ENCODE measurements at regions not wholly inside any gene's neighbourhood (a gene's known extent, or its start where the extent isn't known, plus 50 kb on each side); places are given as distances from the start of the nearest gene placed in this dataset.

DNA sequence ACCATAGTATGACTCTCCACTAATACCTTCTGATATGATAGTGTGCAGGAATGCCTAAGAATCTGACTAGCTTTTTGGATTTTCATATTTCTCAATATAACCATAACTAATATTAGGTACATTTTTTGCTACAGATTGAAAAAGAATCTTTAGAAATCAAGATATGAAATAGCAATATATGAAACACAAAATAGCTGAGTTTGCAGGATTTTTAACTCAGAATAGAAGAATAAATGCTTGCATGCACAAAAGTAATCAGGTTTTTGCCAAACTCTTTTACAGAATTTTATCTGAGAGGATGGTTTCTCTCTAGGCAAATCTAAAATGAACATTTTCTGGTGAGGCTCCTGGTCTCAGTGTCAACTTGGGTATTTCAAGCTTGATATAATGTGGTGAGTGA, 402.6 kb downstream of the TMEM232 start:
- no peak for TF ChIP-seq EZH2 (IDR thresholded peaks at IDR 0.05)
- TF ChIP-seq, protein P1, sequence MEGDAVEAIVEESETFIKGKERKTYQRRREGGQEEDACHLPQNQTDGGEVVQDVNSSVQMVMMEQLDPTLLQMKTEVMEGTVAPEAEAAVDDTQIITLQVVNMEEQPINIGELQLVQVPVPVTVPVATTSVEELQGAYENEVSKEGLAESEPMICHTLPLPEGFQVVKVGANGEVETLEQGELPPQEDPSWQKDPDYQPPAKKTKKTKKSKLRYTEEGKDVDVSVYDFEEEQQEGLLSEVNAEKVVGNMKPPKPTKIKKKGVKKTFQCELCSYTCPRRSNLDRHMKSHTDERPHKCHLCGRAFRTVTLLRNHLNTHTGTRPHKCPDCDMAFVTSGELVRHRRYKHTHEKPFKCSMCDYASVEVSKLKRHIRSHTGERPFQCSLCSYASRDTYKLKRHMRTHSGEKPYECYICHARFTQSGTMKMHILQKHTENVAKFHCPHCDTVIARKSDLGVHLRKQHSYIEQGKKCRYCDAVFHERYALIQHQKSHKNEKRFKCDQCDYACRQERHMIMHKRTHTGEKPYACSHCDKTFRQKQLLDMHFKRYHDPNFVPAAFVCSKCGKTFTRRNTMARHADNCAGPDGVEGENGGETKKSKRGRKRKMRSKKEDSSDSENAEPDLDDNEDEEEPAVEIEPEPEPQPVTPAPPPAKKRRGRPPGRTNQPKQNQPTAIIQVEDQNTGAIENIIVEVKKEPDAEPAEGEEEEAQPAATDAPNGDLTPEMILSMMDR (IDR thresholded peaks at IDR 0.05), result no peak
- no peak for TF ChIP-seq EZH2phosphoT487 (IDR thresholded peaks at IDR 0.05)
- no peak for DNase-seq (ENCODE audit: low spot score)
- no peaks in the 10 kb centered on the region for H3K4me1 ChIP-seq
- H3K4me2 ChIP-seq, result no peak overlapping the region
- H3K27me3 ChIP-seq, result no peaks in the 10 kb centered on the region
- H3K36me3 ChIP-seq, result no peaks in the 10 kb centered on the region
- Mint-ChIP-seq H3K27me3 (ENCODE audit: insufficient read depth, low read depth) (peaks cover 2% of the 10 kb centered on the region), H3K9me3 (no peaks in the 10 kb centered on the region), H3K4me3 (no peak overlapping the region), H3K36me3 (no peaks in the 10 kb centered on the region), H3K27ac (no peak overlapping the region), H3K4me1 (no peaks in the 10 kb centered on the region)
- no peaks in the 10 kb centered on the region for H3K9me3 ChIP-seq (ENCODE audit: low read depth)
- H2AFZ ChIP-seq (replicated peaks), result no peak overlapping the region
- H3F3A ChIP-seq (ENCODE audit: low read depth), result no peaks in the 10 kb centered on the region
- H4K20me1 ChIP-seq (ENCODE audit: low read depth), result no peaks in the 10 kb centered on the region
- H3K27ac ChIP-seq, result no peak overlapping the region
- no peak overlapping the region for H3K4me3 ChIP-seq
- H3K79me2 ChIP-seq (ENCODE audit: low read depth), result no peaks in the 10 kb centered on the region
- H3K9ac ChIP-seq, result no peak overlapping the region

DNA sequence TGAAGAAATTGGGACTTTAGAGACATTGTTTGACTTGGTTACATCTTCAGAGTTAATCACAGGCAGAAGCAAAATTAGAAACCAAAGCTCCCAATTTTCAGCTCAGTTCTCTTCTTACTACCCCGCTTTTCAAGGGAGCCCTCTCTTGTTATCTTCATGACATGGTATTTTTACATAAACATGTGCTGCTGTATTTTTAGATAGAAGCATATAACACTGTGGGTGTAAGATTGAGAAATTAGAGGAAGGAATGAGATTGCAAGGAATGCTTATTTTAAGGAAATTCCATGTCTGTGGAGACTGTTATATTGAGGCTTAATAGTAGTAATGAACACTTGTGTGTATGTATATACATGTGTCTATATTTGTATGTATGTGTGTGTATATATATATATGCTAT, 401.6 kb downstream of the TMEM232 start:
- Histone ChIP-seq H3K79me2 (ENCODE audit: low read depth) (no peaks in the 10 kb centered on the region), H3K4me2 (no peak overlapping the region), H4K20me1 (ENCODE audit: low read depth) (no peaks in the 10 kb centered on the region), H3K4me3 (no peak overlapping the region), H3K36me3 (no peaks in the 10 kb centered on the region), H2AFZ (replicated peaks) (no peak overlapping the region), H3K9me3 (ENCODE audit: low read depth) (no peaks in the 10 kb centered on the region), H3K9ac (no peak overlapping the region), H3K4me1 (peaks cover 2% of the 10 kb centered on the region), H3K27ac (no peak overlapping the region), H3K27me3 (no peaks in the 10 kb centered on the region), H3F3A (ENCODE audit: low read depth) (no peaks in the 10 kb centered on the region)
- H3K9me3 Mint-ChIP-seq, result no peaks in the 10 kb centered on the region
- H3K4me1 Mint-ChIP-seq, result no peaks in the 10 kb centered on the region
- peaks cover 2% of the 10 kb centered on the region for H3K27me3 Mint-ChIP-seq (ENCODE audit: insufficient read depth, low read depth)
- H3K36me3 Mint-ChIP-seq, result no peaks in the 10 kb centered on the region
- H3K27ac Mint-ChIP-seq, result no peak overlapping the region
- TF ChIP-seq, protein P1 (IDR thresholded peaks at IDR 0.05), result no peak
- TF ChIP-seq EZH2 (IDR thresholded peaks at IDR 0.05) (no peak), EZH2phosphoT487 (IDR thresholded peaks at IDR 0.05) (no peak)
- no peak overlapping the region for H3K4me3 Mint-ChIP-seq
- no peak for DNase-seq (ENCODE audit: low spot score)

DNA sequence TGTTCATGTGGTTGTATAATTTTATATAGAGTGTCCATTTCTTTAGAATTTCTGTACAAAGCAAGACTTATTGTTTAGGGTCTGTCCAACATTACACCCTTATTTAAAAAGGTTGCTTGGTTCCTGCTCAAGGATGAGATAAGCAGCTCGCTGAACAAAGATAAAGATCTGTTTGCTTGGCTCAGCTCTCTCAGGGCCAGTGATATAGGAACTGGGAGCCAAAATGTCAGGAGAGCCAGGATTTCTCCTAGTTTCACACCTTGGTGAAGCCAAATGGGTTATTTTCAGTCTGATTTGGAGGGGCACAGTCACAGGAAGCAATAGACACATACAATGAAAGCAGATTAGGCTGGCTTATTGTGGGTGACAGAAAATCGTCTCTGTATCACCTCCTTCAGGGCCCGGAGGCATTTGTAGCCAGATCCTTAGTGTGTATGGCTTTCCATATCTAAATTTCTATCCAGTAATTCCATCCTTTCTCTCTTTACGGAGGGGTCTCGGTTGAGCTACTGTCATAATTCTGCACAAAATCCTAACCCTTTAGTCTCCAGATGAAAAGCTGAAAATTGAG, 396.4 kb downstream of the TMEM232 start:
- H3K36me3 Mint-ChIP-seq, result peaks cover 3% of the 10 kb centered on the region
- no peak overlapping the region for H3K4me3 Mint-ChIP-seq
- no peak overlapping the region for H3K27ac Mint-ChIP-seq

More for the DNA sequence above, 396.4 kb downstream of the TMEM232 start:
- H3K4me2 ChIP-seq, result no peak overlapping the region
- peaks cover 4% of the 10 kb centered on the region for H3K4me1 ChIP-seq
- Mint-ChIP-seq H3K4me1 (peaks cover 12% of the 10 kb centered on the region), H3K27me3 (ENCODE audit: insufficient read depth, low read depth) (no peaks in the 10 kb centered on the region), H3K9me3 (no peaks in the 10 kb centered on the region)
- no peaks in the 10 kb centered on the region for H3K36me3 ChIP-seq
- no peaks in the 10 kb centered on the region for H3K79me2 ChIP-seq (ENCODE audit: low read depth)
- H4K20me1 ChIP-seq (ENCODE audit: low read depth), result no peaks in the 10 kb centered on the region
- H3K27me3 ChIP-seq, result no peaks in the 10 kb centered on the region
- H3K9ac ChIP-seq, result no peak overlapping the region
- H3K27ac ChIP-seq, result no peak overlapping the region
- no peaks in the 10 kb centered on the region for H3F3A ChIP-seq (ENCODE audit: low read depth)
- H3K9me3 ChIP-seq (ENCODE audit: low read depth), result no peaks in the 10 kb centered on the region
- DNase-seq (ENCODE audit: low spot score), result no peak
- H3K4me3 ChIP-seq, result no peak overlapping the region
- TF ChIP-seq, protein P1 (IDR thresholded peaks at IDR 0.05), result no peak
- TF ChIP-seq EZH2phosphoT487 (IDR thresholded peaks at IDR 0.05) (no peak), EZH2 (IDR thresholded peaks at IDR 0.05) (no peak)
- no peak overlapping the region for H2AFZ ChIP-seq (replicated peaks)

Measured in neural progenitor cell (in vitro differentiated cells).